ENCODE measurements at regions not wholly inside any gene's neighbourhood (a gene's known extent, or its start where the extent isn't known, plus 50 kb on each side); places are given as distances from the start of the nearest gene placed in this dataset.

DNA sequence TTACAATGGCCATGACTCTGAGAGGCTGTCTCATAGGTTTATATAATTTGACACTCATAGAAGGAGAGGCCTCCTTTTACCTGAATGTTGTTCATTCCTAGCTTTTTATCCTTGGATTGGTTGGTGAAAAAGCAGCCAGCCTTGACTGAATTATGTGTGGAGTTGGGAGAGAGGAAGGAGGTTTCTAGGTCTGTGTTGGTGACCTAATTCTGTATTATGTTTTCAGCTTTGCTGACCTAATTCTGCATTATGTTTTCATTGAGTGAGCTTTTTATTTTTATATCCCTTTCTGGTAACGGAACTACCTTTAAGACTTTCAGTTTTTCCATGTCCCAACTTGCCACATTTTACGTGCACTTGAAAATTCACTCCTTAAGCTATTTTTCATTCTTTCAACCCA, 59.1 kb upstream of the RNF144B start:
- peak overlapping the region; percentile 24 to 60 for H3K27ac ChIP-seq

DNA sequence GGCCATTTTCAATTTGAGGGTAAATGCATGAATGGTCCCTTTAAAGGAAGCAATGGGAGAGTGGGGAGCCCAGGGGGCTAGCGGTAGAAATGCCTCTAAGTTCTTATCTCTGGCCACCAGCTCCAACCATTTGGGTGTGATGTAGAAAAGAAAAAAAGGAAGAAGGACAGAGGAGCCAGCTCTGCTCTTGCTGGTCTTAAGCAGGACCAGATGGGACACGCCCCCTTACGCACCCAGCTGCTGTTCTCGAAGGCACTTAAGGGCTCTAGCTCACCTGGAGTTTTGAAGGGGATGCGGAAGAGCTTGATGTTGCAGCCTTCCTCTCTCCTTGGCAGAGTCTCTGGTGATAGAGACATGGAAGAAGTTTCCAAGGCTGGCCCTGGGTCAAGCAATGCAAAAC, 59.5 kb upstream of the RNF144B start:
- H3K36me3 ChIP-seq: no peaks in the 10 kb centered on the region
- H3K9me3 ChIP-seq: no peaks in the 10 kb centered on the region
- H3K4me1 ChIP-seq (ENCODE audit: control insufficient read depth in 1 of 2, low read depth in 2 of 2): peaks cover 14 to 25% of the 10 kb centered on the region in 2 donors
- H3K4me3 ChIP-seq: peak overlapping the region; percentile 53
- TF ChIP-seq, protein P1, sequence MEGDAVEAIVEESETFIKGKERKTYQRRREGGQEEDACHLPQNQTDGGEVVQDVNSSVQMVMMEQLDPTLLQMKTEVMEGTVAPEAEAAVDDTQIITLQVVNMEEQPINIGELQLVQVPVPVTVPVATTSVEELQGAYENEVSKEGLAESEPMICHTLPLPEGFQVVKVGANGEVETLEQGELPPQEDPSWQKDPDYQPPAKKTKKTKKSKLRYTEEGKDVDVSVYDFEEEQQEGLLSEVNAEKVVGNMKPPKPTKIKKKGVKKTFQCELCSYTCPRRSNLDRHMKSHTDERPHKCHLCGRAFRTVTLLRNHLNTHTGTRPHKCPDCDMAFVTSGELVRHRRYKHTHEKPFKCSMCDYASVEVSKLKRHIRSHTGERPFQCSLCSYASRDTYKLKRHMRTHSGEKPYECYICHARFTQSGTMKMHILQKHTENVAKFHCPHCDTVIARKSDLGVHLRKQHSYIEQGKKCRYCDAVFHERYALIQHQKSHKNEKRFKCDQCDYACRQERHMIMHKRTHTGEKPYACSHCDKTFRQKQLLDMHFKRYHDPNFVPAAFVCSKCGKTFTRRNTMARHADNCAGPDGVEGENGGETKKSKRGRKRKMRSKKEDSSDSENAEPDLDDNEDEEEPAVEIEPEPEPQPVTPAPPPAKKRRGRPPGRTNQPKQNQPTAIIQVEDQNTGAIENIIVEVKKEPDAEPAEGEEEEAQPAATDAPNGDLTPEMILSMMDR (IDR thresholded peaks at IDR 0.05): no peak
- no peaks in the 10 kb centered on the region for H3K27me3 ChIP-seq (replicated peaks; ENCODE audit: insufficient read depth)
- no peak for DNase-seq (ENCODE audit: low spot score)
- no peak for ATAC-seq (ENCODE audit: insufficient number of reproducible peaks, low FRiP score, low read depth)
- H3K27ac ChIP-seq: peak overlapping the region; percentile 24 to 60

More for the DNA sequence above, 59.1 kb upstream of the RNF144B start:
- H3K4me3 ChIP-seq: peak overlapping the region; percentile 53
- H3K4me1 ChIP-seq (ENCODE audit: control insufficient read depth in 1 of 2, low read depth in 2 of 2): peaks cover 14 to 25% of the 10 kb centered on the region in 2 donors
- ATAC-seq (ENCODE audit: insufficient number of reproducible peaks, low FRiP score, low read depth): peak; percentile 78
- TF ChIP-seq, protein P1 (IDR thresholded peaks at IDR 0.05): no peak
- no peaks in the 10 kb centered on the region for H3K27me3 ChIP-seq (replicated peaks; ENCODE audit: insufficient read depth)
- H3K9me3 ChIP-seq: no peaks in the 10 kb centered on the region
- H3K36me3 ChIP-seq: no peaks in the 10 kb centered on the region
- no peak for DNase-seq (ENCODE audit: low spot score)

DNA sequence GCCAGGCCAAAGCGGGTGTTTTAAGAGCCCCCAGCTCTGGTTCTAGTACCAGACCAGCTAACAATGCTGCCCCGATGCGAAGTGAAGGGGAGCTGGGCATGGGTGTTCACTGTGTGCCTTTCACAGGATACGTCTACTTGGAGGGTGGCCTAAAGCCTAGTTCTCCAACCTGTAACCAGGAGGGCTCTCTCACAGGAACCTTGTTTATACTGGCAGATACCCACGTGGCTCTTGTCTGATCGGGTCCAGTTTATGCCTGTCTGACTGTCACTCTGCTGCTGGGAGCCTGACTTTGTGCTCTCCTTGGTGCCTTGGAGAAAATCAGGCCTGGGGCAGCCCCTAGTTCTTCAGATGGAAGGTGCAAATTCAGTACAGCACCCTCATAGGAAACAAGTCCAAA, 60.2 kb upstream of the RNF144B start:
- no peak overlapping the region for H3K4me3 ChIP-seq
- H3K4me1 ChIP-seq (ENCODE audit: control insufficient read depth in 1 of 2, low read depth in 2 of 2): peaks cover 14 to 25% of the 10 kb centered on the region in 2 donors
- H3K36me3 ChIP-seq: no peaks in the 10 kb centered on the region
- no peaks in the 10 kb centered on the region for H3K27me3 ChIP-seq (replicated peaks; ENCODE audit: insufficient read depth)
- ATAC-seq (ENCODE audit: insufficient number of reproducible peaks, low FRiP score, low read depth): no peak
- H3K9me3 ChIP-seq: no peaks in the 10 kb centered on the region
- H3K27ac ChIP-seq: no peak overlapping the region
- TF ChIP-seq, protein P1 (IDR thresholded peaks at IDR 0.05): no peak
- no peak for DNase-seq (ENCODE audit: low spot score)

DNA sequence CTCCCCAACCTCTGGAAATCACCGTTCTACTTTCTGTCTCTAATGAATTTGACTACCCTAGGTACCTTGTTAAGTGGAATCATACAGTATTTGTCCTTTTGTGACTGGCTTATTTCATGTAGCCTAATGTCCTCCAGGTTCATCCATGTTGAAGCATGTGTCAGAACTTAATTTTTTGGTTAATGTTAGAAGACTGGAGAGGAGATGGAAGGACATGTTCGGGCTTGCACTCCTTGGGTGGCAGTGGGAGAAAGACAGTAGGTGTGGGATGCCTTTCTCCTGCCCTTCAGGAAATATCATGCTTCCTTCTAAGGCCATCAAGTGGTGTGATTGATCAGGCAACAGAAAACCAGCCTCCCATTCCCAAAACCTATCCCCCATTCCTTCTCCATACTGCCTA, 61.1 kb upstream of the RNF144B start:
- Histone ChIP-seq H3K4me1 (ENCODE audit: control insufficient read depth in 1 of 2, low read depth in 2 of 2) (peaks cover 14 to 25% of the 10 kb centered on the region in 2 donors), H3K27me3 (replicated peaks; ENCODE audit: insufficient read depth) (no peaks in the 10 kb centered on the region), H3K27ac (no peak overlapping the region), H3K4me3 (no peak overlapping the region), H3K36me3 (no peaks in the 10 kb centered on the region), H3K9me3 (no peaks in the 10 kb centered on the region)
- DNase-seq (ENCODE audit: low spot score) (no peak), ATAC-seq (ENCODE audit: insufficient number of reproducible peaks, low FRiP score, low read depth) (no peak)
- TF ChIP-seq, protein P1 (IDR thresholded peaks at IDR 0.05): no peak

DNA sequence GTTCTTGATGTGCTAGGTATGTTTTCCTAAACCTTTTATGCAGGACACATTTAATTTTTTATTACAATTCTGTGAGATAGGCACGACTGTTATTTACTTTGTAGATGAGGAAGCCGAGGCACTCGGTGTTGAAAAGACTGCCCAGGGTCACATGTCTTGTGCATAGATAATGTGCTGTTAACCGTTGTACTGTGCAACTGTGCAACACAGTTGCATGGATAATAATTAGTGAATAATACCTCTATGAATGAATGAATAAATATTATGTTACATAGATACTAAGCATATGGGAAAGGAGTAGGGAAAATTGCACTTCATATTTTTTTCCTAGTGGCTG, 60.3 kb upstream of the DEK start:
- Histone ChIP-seq H3K27ac (no peak overlapping the region), H3K36me3 (no peaks in the 10 kb centered on the region), H3K4me1 (ENCODE audit: control insufficient read depth in 1 of 2, low read depth in 2 of 2) (peaks cover 14 to 25% of the 10 kb centered on the region in 2 donors), H3K27me3 (replicated peaks; ENCODE audit: insufficient read depth) (no peaks in the 10 kb centered on the region), H3K4me3 (no peak overlapping the region), H3K9me3 (no peaks in the 10 kb centered on the region)
- TF ChIP-seq, protein P1 (IDR thresholded peaks at IDR 0.05): no peak
- no peak for ATAC-seq (ENCODE audit: insufficient number of reproducible peaks, low FRiP score, low read depth)
- no peak for DNase-seq (ENCODE audit: low spot score)

Data from thoracic aorta (tissue), 2 donors.